PC-9 (cell line): ENCODE measurements at regions not wholly inside any gene's neighbourhood (a gene's known extent, or its start where the extent isn't known, plus 50 kb on each side); places are given as distances from the start of the nearest gene placed in this dataset.

Source experiments
- EZH2 ChIP-seq: fragments of 200-600 bp; sonication (generic); IDR thresholded peaks from 2 replicates; pipeline ENCODE4 v1.8.0; 2017; ENCODE audit warnings: antibody characterized with exemption, low read depth
- TF ChIP-seq, protein P1 (sequence below): fragments of 200-600 bp; sonication (generic); conservative IDR thresholded peaks from 2 replicates; pipeline ENCODE4 v1.6.1; 2017; ENCODE audit warnings: mixed run types, antibody characterized with exemption, mild to moderate bottlenecking, moderate library complexity

DNA sequence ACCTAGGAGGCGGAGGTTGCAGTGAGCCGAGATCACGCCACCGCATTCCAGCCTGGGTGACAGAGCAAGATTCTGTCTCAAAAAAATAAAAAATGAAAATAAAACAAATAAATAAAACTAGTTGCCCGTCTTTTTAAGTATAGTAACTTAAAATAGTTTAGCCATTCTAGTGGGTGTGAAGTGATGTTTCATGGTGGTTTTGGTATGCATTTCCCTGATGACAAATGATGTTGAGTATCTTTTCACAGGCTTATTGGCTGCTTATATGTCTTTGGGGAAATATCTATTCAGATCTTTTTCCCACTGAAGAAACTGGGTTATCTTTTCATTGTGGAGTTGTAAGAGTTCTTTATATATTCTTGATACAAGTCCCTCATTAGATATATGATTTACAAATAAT, 102.4 kb upstream of the METAP2 start:
- TF ChIP-seq, protein P1, sequence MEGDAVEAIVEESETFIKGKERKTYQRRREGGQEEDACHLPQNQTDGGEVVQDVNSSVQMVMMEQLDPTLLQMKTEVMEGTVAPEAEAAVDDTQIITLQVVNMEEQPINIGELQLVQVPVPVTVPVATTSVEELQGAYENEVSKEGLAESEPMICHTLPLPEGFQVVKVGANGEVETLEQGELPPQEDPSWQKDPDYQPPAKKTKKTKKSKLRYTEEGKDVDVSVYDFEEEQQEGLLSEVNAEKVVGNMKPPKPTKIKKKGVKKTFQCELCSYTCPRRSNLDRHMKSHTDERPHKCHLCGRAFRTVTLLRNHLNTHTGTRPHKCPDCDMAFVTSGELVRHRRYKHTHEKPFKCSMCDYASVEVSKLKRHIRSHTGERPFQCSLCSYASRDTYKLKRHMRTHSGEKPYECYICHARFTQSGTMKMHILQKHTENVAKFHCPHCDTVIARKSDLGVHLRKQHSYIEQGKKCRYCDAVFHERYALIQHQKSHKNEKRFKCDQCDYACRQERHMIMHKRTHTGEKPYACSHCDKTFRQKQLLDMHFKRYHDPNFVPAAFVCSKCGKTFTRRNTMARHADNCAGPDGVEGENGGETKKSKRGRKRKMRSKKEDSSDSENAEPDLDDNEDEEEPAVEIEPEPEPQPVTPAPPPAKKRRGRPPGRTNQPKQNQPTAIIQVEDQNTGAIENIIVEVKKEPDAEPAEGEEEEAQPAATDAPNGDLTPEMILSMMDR = no peak
- TF ChIP-seq EZH2 = no peak
